Stimulated activated CD8-positive, alpha-beta memory T cell treated with anti-CD3 and anti-CD28 coated beads, Interleukin-7, amount 100 ng/mL, for 1 hour (primary cell): ENCODE measurements at regions not wholly inside any gene's neighbourhood (a gene's known extent, or its start where the extent isn't known, plus 50 kb on each side); places are given as distances from the start of the nearest gene placed in this dataset.

ENCODE experiments used
- DNase-seq, 2 donors: peaks; one replicate each; pipeline ENCODE4 v3.0.0-alpha.2; 2020; ENCODE audit warnings: low read depth in 2 of 2

DNA sequence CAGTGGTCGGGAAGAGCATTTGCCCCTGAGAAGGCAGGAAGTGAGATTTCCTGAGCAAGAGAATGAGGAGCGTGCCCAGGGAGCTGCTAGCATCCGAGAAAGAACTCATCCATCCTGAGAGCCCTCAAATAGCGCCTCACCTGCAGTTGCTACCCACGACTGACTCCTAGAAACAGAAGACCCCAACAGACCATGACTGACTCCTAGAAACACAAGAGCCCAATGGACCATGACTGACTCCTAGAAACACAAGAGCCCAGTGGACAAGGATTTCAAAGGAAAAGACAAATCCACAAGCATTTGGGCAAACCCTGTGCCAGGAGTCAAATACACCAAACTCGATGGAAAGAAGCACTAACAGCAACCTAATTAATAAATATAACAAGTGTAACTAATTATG is 575.2 kb upstream of the FRG1 start:
- no peak for DNase-seq

DNA sequence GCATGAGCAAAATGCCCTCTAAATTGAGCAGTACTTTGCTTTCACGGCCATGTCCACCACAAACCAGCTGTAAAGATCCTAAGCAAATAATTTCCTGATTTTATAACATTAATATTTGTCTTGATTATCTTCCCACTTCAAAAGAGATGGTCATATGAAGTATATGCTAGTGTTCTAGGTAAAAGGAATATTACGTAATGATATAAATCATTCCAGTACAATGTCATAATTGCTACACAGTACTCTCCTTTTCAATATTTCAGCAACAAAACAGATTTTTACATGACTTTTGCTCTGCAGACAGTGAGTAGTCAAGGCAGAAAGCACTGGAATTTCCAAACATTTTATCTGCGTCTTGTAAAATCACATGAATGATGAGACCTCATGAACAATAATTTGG is 572.8 kb upstream of the FRG1 start:
- DNase-seq, result no peak

DNA sequence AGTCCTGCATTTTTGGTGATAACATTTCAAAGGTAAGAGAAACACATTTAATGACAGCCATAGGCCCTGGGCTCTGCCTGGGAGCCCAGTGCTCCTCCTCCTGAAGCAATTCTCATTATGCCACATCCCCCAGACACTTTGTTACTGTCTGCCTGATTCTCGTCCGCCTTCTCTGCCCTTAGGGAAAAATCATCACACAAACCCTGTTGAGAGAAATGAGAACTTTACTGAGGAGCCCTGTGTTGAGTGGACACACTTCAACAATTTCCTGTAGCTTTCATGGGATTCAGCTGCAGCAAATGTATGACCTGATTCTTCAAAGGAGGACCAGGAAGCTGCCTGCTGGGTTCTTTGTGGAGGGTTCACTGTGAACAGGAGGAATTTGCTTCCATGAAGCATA is 566.5 kb upstream of the FRG1 start:
- DNase-seq, result no peak

DNA sequence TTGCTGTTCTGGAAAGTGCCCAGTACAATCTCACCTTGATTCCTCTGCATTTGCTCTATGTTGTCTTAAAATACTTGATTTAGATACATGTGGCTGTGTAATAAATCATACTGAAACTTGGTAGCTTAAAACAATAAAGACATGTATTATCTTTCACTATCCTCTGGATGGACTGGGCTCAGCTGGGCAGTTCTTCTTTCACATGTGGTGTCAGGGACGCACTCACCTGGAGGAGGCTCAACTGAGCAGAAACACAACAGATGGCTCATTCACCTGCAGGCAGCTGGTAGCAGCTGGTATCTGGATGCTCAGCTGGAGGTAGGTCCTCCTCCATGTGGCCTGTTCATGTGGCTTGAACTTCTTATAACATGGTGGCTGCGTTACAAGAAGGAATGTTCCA is 563.8 kb upstream of the FRG1 start:
- no peak for DNase-seq

DNA sequence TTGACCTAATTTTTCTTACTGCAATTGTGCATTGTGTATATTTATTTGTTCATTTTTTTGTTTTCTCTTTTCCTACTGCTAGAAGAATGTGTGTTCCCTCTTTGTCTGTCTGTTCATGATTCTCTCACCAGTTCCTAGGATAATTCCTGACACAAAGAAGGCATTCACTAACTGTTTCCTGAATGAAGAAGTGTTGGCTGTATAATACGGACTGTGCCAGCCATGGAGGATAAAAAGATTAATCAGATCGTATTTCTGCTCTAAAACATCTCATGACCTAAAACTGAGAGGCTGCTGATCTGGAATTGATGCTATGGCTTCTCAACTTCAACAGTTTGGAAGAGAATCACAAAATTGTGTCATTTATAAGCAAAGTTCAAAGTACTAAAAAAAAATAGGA is 563.1 kb upstream of the FRG1 start:
- no peak for DNase-seq

DNA sequence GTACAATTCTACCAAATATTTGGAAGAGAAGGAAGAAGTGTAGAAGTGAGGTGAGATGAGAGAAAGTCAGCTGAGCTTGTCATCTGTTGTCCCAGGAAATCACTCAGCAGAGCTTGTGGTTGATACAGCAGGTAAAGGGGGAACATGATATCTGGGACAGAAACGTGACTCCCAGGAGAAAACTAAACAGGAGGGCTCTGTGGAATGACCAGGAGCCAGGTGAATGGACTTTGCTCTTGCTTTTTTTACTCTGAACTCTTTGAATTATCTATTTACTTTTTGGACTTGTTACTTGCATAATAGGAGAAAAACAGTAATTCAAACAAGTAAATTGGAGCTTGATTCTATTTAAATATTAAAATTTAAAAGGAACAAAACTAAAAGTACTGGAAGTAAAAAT is 555.6 kb upstream of the FRG1 start:
- DNase-seq, result no peak

DNA sequence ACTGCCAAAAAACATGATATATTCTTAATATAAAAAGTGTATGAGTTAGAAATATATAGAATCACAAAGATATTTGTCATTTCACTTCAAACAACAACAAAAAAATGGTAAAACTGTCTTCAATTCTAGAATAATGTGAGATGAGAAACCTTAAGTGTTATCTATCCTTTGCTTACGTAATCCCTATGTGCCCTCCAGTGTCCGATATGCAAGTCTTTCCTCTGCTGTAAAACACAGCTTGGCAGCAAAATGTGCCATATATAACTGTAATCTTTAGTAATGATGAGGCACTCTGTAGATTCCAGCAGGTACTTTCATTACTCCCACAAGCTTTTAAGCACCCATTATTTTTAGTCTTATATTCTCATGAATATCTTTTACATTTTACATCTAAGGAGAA is 555.1 kb upstream of the FRG1 start:
- DNase-seq, result no peak

DNA sequence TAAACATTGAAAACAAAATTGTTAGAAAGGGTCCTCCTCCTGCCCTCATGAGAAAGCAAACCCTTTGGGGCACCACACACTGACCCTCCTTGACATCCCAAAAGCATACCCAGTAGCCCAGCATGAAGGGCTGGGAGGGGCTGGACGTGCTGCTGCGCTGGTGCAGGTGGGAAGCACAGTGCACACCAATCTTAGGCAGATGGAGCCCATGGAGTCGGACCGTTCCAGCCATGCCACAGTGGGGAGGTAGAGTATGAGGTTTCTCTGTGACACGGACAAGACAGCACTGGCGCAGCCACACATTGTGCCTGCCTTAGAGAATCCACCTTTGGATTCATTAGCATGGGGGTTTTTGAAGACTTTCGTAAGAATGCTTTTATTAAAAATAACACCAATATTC is 544.2 kb upstream of the FRG1 start:
- DNase-seq, result no peak

DNA sequence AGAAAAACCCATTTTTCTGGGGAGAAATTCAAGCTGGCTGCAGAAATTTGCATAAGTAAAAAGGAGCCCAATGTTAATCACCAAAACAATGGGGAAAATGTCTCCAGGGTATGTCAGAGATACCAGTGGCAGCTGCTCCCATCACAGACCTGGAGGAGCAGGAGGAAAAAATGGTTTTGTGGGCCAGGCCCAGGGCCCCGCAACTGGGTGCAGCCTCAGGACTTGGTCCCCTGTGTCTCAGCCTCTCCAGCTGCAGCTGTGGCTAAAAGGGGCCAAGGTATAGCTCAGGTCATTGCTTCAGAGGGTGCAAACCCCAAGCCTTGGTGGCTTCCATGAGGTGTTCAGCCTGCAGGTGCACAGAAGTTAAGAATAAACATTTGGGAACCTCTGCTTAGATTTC is 536.4 kb upstream of the FRG1 start:
- DNase-seq, result no peak

DNA sequence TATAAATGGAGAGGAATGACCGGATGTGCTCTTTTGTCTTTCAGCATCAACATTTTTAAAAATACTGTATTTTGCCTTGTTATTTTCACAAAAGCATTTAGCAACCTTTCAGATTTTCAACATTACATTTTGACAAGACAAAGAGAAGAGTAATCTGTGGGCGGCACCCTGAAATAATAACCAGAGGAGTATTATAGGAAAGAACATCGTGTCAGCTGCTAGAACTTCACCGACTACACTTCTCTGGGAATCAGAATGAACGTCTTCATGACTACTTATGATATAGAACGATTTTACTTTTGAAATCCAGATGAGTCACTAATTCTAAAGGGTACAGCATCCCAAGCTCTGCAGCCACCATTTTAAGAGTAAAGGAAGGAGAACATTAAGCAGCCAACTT is 531.5 kb upstream of the FRG1 start:
- DNase-seq, result no peak

DNA sequence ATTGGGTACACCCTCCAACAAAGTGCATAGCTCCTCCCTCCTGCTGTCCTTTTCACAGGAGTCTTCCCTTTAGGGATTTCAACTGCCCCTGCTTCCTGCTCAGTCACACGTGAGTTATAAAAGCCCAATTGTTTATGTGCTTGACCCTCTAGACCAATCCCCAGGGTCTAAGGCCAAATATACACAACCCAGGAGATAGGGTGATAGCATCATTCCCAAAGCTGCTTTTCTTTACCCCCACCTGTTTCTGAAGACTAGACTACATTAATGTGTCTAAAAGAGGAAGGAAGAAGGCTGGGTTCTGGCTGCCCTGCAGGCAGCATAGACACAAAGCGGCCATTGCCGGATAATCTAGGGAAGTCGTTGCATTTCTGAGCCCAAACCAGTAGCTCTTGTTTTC is 526.7 kb upstream of the FRG1 start:
- DNase-seq, result no peak

DNA sequence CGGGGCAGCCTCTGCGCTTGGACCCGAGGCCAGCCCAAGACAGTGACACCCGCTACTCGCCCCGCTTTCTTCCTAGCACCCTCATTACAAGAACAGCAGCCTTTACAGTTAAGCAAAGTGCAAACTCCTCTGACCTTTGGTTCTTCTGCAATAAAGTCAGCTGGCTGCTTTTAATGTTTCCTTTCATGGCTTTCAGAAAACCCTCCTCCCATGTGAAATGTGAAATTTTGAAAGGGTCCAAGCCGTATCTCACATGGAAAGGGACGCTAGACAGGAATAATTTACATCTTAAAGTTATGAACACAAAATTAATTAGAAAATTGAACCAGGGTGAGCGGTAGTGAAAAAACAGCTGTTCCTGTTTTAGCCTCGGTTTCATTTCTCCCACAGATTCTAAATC is 520.1 kb upstream of the FRG1 start:
- DNase-seq, result no peak

DNA sequence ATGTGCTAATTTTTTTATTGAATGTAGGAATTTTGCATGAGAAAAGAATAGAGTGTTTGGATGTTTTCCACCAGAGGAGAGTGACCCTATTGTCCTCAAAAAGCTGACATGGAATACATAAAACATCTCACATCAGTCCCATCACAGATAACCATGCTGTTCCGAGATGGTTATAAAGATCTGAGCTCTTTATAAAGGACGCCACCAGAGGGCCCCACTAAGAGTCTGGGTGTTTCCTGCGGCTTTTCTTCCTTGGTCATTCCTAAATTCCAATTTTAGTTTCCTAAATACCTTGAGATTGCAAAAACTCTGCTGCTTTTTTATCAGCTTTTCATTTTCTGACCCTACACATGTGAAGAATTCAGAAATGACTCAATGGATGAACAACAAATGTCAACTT is 504.5 kb upstream of the FRG1 start:
- DNase-seq, result no peak

DNA sequence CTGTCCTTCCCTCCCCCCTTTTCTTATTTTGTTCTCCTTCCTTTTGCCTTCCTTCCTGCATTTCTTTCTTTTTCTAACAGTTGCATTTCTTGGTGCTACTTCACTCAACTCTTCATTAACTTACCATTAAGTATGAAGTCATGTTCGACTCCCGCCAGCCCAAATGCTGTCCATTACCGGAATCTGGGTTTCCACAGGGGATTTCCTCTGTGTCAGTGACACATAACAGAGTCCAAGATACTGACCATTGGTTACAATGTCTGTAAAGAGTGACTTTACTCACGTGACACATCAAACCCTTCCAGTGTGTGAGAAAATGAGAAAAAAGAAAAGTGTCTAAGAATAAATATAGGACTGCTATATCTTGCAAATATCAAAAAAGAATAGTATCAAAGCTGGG is 500.0 kb upstream of the FRG1 start:
- no peak for DNase-seq

DNA sequence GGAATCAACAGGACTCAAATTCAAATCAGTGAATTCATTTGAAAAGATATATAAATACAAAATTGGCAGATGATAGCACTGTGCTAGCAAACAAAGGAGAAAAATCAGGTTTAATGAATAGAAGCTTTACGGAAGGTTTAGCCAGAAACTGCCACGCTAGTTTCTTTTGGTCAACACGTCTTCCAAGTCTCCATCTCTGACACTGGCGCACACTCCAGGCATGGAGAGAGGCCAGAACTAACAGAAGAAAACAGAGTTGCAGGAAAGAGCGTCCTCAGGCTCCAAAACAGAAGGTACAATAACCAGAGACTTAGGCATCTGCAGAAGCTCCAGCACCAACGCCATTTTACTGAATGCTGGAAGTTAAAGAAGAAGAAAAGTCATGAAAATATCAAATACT is 497.3 kb upstream of the FRG1 start:
- no peak for DNase-seq

DNA sequence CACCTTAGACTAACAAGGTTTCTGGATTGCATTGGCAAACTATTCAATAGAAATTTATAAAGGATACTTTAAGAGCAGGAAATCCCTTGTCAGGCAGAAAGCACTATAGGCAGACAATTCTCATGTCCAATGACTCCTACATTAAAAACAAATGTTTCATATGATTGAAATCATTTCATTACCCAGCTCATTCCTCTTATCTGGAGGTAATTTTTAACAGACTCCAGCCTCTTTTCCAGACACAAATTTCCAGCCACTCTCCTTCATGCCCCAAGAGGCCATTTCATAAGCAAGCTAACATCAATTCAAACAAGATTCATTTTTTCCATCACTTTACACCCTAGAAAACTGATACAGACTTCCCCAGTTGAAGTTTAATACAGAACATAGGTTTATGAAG is 495.1 kb upstream of the FRG1 start:
- no peak for DNase-seq

DNA sequence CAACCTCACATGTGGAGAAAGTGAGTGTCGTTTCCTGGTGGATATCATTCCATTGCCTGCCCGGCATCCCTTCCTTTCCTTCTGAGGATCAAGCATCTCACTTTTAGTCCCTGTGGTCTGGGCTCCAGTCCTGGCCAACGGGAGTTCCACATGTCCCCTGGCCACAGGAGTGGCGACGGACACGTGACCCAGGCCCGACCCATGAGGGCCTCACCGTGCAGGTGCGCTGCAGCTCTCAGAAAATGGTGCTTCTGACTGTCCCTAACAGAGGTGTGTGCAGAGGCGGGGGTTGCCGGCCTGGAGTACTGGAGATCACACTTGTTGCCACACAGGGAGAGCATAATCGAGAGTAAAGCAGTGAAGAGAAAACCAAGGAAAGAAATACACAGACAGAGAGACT is 476.9 kb upstream of the FRG1 start:
- no peak for DNase-seq

DNA sequence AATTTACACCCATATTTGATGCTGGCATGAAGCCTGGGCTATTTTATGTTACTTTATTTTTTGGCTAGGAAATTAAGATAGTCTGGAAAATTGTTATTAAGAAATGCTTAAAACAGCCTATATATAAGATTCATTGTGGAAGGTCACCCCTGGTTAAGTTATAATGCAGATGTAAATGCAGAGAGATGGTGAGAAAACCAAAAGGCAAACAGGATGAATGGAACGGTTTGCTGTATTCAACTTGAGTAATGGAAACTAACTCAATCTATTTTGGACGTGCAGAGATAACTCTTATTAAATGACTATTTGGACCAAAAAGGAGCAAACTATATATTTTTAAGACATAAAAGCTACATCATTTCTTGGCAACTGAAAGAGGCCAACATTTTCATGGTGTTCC is 446.3 kb upstream of the FRG1 start:
- no peak for DNase-seq

DNA sequence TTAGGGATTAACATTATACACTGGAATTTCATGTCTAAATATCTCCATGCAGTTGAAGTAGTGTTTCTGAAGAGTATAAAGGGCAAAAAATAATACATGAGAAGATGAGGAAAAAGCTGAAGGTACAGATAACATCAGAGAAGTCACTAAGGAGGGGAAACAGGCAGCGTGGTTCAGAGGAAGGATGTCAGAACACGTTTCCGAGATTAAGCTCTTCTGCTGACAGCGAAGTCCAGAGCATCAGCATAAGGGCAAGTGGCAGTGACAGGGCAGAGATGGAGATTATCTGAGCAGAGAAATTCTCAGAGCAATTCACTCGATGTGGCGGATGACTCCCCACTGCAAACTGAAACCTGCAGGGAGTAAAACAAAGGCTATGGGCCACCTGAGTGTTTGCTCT is 443.2 kb upstream of the FRG1 start:
- no peak for DNase-seq

DNA sequence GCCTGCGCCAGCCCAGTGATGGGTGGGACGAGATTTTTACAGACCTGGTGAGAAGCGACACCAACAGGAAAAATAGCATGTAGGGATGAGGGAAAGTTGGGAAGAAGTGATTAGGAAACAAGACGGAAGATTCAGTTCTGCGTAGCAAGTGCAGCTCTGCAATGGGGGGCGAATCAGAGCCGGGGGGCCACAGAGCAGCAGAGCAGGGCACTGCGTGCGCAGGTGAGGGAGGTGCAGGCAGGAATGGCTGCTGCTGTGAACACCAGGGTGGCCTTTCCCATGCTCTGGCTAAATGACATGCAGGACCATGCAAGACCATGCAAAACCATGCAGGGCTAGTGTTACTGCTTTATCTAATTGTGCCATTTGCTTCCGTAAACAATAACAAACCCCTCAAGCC is 442.7 kb upstream of the FRG1 start:
- DNase-seq, result no peak

DNA sequence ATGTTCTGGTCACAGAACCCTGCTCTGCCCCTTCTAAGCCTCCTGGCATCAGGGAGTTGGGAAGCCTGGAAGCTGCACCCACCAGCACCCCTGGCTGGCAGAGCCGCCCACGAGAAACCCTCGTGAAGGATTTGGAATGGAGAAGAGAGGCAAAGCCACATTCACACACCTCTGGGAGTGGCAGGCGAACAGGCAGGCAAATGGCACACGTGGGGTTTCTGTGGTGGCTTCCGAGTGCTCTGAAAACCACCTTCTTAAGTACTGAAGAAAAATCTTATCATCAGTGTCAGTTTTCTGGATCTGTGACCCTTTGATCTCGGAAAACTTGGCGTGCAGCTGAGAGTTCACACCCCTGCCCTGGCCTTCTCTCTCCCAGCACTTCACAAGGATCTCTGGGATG is 442.2 kb upstream of the FRG1 start:
- no peak for DNase-seq

DNA sequence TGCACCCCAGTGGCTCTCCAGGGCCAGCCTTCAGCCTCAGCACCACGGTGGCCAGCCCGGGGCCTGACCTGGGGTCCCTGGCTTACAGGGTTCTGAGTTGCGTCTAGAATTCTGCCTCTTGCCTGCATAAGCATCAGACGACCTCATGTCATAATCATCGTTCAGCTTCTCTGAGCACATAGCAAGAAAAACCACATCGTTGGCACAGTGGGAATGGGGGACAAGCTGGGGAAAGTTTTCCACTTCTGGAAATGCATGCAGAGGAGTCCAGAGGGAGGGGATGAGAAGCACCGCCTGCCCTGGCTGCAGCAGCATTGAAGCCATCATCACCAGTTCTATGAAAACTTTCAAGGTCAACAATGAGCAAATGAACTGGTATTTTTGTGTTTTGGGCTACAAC is 441.0 kb upstream of the FRG1 start:
- no peak for DNase-seq

DNA sequence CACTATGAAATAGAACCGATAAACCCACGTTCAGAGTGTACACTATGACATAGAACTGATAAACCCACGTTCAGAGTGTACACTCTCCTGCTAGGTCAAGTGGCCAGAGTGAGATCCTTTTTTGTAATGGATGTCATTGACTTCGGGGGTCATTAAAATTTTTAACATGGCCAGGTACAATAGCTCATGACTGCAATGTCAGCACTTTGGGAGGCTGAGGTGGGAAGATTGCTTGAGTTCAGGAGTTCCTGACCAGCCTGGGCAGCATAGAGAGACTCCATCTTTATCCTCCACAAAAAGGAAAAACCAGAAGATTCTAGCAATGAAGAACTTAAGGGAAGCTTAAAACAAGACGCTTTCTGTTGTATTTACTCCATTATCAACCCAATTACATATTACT is 439.7 kb upstream of the FRG1 start:
- DNase-seq, result no peak

DNA sequence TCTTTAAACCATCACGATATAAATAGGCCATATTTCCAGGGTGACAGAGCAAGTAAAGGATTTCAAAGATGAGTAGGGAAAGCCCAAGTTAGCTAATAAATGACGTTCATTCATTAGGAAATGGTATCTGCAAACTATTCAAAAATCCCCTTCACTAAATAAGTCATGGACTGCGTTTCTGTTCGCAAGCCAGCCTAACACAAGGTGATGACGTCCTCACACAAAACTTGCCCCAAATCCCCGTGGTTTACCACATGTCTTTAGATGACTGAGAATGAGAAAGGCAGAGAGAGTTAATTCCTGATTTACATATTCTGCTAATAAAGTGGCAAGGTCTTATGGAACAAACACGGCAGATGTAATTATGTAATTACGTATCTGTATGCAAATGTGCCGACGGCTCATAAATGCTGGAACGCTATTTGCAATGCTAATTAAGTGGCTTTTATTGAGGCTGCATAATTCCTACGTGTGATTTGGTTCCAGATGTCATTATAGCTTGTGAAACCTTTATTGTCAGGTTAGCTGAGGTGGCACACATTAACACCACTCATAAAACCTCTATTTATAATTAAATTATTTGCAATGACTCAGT is 437.7 kb upstream of the FRG1 start:
- no peak for DNase-seq

DNA sequence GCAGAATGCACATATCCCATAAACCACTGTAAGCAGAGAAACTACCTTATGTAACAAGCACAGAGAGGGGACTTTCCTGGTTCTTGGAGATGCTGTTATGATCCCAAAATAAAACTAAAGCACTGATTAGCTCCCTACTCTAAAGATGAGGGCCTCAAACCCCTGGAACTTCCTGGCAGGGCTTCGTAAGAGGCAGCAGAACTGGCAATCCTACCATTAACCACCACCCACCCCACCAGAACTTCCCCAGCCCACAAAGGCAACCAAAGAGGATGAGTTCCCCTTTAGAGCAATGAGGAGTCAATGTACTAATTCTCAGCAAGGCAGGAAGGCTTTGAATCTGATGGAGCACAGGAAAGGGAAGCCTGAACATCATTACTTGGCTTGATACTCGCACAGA is 436.5 kb upstream of the FRG1 start:
- no peak for DNase-seq
